GF-D8 (cell line): ENCODE measurements at regions not wholly inside any gene's neighbourhood (a gene's known extent, or its start where the extent isn't known, plus 50 kb on each side); places are given as distances from the start of the nearest gene placed in this dataset.

Experiments used
- DNase-seq: peaks from one replicate; lab custom pipeline; 2025; lab: John Stamatoyannopoulos, UW

DNA sequence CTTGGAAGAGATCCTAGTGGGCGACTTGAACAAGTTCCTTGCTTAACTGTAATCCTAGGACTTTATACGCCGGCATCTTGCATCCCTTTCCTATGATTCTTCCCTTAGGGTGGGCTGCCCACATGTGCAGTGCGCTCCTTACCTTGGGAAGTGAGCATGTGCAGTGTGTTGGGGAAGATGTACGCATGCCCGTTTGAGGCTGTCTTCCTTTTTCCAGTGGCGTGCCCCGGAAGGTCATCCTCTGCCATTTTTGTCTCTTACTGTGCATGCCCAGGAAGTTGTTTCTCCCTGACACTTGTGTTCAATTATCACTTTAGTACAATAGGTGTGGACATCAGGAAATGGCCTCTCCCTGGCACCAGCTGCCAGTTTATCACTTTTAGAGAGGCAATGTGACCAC is 936.5 kb downstream of the TBC1D22A start:
- DNase-seq, result no peak

DNA sequence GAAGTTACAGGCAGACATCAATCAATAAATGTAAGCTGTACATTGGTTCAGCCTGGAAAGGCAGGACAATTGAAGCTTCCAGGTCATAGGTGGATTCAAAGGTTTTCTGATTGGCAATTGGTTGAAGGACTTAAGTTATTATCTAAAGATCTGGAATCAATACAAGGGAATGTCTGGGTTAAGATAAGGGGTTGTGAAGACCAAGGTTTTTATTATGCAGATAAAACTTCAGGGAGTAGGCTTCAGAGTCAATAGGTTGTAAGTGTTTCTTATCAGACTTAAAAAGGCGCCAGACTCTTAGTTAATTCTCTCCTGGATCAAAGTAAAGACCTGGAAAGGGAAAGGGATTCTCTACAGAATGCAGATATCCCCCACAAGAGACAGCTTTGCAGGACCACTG is 935.4 kb downstream of the TBC1D22A start:
- DNase-seq, result no peak

DNA sequence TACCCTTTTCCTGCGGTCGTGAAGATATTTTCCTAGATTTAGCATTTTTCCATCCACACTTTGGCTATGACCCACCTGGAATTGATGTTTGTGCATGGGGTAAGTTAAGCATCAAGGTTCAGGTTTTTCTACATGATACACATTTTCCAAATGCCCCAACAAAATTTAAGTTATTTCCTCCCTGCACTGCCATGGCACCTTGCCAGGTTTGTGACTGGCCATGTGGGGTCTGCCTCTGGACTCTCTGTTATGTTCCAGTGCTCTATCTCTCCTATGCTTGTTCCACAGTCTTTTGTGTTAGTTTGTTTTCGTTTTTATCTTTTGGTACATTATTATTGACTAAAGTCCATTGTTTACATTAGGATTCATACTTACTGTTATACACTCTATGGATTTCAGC is 934.3 kb downstream of the TBC1D22A start:
- no peak for DNase-seq

DNA sequence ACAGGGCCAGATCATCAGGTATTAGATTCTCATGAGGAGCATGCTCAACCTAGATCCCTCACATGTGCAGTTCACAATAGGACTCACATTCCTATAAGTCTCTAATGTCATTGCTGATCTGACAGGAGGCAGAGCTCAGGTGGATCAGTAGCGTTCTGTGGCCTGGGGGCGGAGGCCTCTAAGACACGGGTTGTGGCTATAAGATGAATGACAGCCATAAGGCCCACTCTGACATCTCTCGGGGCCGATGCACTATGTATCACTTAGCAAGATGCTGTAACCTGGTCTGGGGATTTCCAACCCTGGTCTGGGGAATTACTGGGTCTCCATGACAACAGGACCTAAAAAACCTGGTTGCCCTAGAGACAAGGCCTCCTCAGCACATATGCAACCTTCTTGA is 932.7 kb downstream of the TBC1D22A start:
- DNase-seq, result no peak

DNA sequence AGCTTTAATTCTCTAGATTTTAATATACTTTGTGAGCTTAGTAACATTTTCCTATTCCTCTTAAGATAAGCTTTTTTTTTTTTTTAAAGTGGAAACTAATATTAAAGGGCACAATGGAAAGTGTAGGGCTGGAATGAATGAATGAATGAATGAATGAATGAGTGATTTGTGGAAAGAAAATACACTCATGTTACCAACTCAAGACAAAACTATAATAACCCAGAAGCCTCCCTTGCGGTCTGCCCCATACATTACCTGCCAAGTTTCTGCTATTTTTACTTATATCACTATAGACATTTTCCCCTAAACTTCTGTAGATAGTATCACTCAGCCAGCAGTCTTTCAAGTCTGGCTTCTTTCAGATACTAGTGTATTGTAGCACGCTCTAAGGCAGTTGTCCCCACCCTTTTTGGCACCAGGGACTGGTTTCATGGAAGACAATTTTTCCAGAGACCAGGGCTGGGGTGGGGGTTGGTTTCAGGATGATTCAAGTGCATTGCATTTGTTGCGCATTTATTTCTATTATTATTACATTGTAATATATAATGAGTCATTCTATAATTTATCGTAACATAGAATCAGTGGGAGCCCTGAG is 932.2 kb downstream of the TBC1D22A start:
- DNase-seq, result no peak

DNA sequence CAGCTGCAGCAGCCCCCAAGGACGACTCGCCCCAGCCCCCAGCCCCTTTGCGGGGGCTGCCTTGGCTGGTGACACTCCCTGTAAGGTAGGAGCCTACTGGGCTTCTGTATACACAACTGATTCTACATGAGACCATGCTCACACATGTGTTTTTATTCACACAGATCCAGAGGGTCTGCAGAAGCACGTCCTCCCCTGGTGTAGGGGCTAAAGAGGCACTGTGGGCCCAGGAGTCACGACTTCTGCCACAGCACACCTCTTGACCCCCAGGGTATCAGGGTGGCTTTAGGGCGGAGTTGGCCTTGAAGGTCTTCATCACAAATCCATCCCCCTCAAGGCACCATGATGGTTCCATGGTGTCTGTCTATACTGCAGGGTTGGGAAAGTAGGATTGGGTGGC is 931.2 kb downstream of the TBC1D22A start:
- no peak for DNase-seq

DNA sequence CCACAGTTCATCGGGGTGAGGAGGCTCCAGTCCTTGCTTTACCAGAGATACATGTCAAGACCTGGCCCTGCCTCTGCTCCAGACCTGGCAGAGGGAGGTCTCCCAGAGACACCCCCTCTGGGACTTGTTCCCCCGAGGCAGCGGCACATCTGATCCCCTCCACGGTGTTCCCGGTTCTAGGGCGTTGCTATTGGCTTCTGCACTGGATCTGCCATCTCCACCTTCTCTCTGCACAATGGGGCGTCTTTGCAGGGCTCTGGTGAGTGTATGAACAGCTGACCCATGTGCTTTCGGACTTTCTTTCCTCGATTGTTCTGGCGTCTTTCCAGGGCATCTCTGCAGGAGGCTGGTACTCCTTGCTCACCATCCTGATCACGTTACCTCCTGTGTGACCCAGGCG is 930.4 kb downstream of the TBC1D22A start:
- no peak for DNase-seq

DNA sequence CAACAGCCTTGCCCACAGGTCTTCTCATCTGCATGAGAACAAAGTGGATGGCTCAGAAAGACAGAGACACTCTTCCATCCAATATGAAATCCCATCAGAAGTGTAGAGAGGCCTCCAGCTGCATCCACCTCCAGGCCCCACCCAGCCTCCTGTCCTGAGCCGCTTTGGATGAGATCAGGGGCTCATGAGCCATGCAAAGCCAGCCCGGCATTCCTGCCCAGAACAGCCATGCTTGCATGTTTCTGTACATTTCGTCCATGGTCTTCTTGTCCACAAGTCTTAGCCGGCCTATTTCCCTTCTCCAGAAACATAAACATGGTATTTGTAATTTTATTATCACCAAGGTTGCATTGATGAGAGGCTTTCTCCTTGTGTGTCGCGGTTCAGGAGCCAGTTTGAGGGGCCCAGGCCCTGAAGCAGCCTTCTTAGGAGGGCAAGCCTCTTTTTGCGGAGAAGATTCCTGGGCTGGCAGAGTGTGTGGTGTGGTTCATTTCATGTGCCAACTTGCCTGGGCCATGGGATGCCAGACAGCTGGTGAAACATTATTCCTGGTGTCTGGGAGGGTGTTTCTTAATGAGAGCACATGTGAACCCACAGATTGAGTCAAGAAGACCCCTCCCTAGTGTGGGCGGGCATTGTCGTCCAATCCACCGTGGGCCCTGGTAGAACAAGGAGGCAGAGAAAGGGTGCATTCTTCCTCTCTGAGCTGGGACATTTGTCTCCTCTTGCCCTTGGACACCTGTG is 928.9 kb downstream of the TBC1D22A start:
- no peak for DNase-seq

DNA sequence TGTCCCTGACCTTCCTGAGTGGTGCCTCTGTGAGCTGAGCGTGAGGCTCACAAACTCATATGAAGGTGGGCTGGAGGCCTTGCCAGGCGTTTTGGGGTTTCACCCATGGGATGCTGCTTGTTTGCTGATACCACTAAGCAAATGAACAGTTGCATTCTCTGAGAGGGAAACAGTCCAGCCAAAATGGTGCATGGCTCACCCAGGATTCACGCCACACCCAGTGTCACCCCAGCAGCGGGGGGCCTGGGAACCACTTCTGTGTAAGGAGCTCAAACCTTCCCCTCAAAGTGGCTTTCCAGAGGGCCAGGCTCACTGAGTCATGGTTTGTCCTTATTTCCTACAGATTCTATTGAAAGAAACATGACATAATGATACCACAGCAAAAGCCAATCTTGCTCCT is 928.1 kb downstream of the TBC1D22A start:
- DNase-seq, result no peak

DNA sequence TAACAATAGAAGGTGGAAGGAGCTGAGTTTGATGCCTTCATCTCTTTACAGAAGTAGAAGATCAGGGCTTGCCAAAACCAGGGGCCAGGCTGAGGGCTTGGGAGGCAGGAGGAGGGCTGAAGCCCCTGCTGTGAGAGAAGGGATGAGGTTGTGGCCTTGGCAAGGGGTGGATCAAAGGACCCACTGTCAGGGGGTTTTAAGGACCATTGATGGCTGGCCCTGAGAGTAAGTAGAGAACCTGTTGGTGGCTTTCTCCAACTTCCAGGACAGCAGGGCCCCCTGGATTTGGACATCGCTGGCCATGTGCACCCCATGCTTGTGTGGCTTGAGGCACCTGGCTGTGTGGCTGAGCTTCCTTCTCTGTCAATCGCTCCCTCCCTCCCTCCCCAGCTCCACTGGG is 927.7 kb downstream of the TBC1D22A start:
- DNase-seq, result no peak

DNA sequence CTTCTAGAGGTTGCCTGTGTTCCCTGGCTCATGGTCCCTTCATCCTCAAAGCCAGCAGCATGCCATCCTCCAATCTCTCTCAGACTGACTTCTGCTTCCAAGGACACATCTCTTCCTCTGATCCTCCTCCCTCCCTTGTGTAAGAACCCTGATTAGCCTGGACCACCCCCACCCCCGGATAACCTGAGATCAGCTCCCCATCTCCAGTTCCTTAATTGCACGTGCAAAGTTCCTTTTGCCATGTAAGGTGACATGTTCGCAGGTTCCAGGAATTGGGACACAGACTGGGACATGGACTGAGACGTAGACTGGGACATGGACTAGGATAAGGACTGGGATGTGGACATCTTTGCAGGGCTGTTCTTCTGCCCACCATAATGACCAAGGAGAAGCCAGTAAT is 925.3 kb downstream of the TBC1D22A start:
- no peak for DNase-seq

DNA sequence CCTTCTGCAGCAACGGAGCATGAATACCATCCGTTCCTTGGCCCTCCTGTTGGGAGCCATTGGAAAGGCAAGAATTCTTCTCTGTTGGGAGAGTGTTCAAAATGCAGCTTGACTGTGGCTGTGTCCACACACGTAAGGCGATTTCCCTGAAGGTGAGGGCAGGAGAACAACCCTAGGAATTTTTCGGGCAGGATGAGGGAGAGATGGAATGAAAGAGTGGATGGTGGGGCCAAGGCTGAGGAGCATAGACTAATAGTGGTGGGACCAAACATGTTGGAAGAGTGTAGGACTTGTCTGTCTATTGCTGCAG is 924.9 kb downstream of the TBC1D22A start:
- DNase-seq, result no peak

DNA sequence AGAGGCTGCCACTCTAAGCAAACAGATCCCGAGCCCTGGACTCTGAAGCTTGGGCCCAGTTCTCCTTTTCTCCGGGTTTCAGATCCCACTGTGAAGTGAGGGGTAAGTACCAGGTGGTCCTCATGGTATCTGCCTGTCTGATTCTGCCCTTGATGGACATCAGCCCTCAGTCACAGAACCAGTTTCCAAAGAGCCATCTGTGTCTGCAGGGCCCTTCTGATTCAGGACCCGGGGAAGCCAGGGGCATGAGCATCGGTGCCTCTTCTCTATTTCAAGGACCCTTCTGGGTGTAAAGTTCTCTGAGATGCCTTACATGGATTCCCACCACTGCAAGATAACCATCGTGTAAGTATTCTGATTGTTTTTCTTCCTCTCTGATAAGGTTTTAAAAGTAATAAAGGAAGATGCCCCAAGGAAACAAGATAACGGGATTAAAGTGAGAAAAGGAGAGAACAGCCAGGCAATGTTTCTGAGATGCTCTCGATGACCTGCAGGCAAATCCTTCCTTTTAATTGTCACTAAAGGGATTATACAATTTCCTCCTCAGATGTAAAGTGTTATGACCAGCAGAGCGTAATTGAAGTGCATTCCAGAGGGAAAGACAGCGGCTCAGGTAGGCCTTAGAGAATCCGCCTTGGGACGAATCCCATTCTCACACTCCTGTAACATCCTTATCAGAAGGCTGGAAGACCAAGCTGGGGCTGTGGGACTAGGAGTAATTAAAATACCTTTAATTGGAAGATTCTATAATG is 924.3 kb downstream of the TBC1D22A start:
- no peak for DNase-seq

DNA sequence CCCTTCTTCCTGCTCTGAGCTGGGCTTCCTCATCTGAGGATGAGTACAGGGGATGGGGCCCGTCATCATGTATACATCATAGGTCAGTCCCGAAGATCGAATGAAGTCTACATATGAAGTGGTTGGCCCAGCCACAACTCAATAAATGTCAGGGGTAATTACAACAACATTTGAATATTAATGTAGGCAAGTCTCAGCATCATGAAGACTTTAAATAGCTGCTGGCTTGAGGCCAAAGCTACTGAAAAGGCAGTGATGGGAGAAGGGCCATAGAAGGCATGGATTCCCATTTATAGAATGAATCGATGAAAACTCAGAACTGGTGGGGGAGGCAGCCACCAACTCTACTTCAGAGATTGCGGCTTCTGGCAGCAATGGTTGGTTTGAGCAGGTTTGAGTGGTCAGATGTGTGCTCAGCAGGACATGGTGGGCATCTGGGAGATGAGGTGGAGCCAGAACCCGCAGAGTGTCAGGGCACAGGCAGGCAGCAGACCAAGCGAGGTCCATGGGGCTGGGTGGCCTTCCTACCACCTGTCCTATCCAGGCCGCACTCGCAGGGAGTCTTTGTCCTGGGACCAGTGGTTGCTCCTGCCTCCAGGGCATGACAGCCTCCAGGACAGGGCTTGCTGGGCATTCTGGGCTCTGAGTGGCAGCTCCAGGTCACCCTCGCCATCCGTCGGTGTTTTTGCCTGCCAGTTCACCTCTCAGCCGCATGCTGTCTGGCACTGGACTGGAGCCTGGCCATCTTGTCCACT is 919.1 kb downstream of the TBC1D22A start:
- no peak for DNase-seq

DNA sequence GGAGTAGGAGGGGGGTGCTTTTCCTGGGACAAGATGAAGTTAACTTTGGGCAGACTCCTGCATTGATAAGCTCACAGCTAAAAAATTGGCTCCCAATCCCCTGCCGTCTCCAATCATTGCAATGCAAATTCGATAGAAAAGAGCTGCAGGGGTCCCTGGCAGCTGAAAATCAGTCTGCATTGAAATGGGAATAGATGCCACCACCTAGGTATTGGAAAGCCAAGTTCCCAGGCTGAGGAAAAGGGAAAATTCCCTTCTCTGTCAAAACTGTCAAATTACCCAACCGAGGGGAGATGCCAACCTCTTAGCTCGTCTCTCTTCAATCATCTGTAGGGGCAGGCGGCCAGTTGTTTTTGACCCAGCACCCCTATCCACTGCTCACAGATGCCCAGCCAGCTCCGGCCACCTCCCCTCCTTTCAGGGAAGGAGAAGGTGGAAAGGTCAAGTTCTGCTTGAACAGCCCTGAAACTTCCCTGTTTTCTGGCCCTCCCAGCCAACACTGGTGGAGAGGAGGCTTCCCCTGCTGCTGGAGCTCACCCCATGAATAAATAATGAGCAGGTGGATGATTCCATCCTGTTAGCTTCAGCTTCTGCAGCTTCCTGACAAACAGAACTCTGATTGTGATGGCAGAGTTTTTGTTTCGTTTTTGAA is 916.3 kb downstream of the TBC1D22A start:
- DNase-seq, result no peak

DNA sequence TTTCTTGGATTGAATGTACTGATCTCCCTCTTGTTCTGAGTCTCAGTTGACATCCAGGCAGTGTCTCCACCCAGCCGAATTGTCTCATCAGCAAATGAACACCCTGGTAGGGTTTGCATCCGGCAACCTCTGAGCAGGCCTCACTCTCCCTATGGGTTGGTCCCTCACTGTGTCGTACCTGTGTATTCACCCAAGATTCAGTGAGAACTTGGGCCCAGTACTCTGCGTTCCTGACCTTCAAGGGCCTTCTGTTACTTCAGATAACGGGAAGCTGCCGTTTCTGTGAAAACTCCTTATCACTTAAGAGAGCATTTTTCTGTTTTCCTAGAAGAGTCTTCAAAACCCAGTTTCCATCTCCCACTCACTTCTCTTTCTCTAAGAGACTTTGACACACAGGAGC is 915.6 kb downstream of the TBC1D22A start:
- no peak for DNase-seq

DNA sequence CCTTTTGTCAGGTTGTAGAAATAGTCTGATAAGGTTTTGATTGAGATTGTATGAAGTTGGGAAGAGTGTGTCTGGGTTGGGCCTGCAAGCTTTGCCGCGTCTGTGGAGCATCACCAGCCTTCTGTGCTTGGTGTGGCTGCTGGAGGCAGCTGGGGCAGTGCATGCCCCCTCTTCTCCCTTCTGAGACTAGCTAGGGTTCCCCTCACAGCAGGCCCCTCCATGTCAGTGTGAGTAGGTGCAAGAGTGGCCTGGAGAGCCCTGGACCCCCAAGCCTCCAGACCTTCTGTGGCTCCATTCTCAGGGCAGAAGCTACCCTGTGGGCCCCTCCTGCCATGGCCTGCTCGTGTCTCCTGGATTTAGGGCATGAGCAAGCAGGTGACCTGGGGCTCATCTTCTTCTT is 914.2 kb downstream of the TBC1D22A start:
- DNase-seq, result no peak

DNA sequence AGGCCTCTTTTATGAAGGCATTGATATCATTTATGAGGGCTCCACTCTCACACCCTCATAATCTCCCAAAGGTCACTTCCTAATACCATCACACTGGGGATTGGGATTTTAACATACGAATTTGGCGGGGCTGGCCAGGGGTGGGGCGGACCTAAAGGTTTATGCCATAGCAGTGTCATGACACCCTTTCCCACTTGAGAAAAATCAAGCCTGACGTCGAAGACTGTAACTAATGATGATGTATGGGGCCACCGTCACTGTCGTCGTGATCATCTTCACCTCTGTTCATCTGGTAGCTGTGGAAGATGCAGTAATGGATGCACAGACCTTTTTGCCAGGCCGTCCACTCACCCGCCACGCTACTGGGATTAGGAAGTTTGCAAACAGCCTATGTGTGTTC is 912.1 kb downstream of the TBC1D22A start:
- no peak for DNase-seq

DNA sequence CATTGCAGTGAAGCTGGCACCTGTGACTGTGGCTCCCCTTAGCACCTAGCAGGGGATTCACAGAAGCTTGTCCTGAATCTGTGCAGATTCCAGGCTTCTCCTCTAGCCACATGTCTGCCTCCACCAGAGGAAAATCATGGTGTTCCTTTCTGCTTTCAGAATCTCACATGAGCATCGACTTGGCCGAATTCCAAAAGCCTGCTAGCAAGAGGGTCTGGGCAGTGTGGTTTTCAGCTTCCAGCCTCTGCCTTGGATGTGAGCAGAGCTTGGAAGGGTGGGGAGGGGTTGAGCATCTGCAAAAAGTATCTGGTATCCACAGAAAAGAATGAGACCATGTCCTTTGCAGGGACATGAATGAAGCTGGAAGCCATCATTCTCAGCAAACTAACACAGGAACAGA is 911.1 kb downstream of the TBC1D22A start:
- DNase-seq, result no peak

DNA sequence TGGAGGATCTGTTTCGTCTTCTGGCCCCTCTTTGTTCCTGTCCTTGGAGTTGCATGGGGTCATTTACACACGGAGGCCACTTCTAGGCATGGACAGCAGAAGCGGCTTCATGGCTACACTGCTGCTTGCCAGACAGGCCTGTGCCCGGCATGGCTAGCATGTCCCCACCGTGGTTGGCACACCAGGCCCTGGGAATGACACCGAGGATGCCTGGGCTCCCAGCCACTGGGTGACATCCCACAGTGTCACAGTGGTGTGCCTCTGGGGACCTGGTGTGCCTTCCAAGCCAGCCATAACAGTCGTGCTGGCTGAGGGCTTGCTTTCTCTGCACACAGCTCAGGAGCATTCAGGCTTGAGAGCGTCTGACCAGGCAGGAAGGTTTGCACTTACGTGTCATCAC is 910.1 kb downstream of the TBC1D22A start:
- DNase-seq, result no peak

DNA sequence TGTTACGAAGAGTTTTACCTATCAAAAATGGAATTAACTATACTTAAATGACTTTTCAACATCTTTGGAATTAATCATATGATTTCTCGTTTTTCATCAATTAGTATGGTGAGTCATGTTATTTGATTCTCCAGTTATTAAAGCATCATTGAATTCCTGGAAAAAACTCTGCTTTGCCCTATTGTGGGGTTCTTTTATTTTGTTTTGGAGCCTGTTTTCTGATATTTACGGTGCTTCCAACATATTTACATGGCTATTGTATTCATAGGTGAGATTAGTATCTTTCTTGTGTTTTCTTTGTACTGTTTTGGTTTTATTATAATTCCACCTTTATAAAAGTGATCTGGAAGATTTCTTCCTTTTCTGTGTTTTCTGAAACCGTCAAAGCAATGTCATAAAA is 902.7 kb downstream of the TBC1D22A start:
- no peak for DNase-seq
